ENCODE measurements at regions not wholly inside any gene's neighbourhood (a gene's known extent, or its start where the extent isn't known, plus 50 kb on each side); places are given as distances from the start of the nearest gene placed in this dataset.
A peak's percentile ranks its signal among the peaks of the same experiment; 100 is the strongest.

- TF ChIP-seq HIC1 (tag by site-specific recombination; IDR thresholded peaks at IDR 0.05), result no peak
- no peak for TF ChIP-seq GFI1B (tag by site-specific recombination; IDR thresholded peaks at IDR 0.05)
- no peak for TF ChIP-seq ZSCAN16 (tag by site-specific recombination; IDR thresholded peaks at IDR 0.05)
- TF ChIP-seq ZNF449 (tag by site-specific recombination; IDR thresholded peaks at IDR 0.05), result no peak
- TF ChIP-seq PATZ1 (tag by site-specific recombination; IDR thresholded peaks at IDR 0.05), result no peak
- TF ChIP-seq ZNF433 (tag by site-specific recombination; IDR thresholded peaks at IDR 0.05; ENCODE audit: low read depth), result no peak
- no peak for TF ChIP-seq ZNF623 (tag by site-specific recombination; IDR thresholded peaks at IDR 0.05)
- TF ChIP-seq ZBTB20 (tag by site-specific recombination; IDR thresholded peaks at IDR 0.05), result no peak
- no peak for TF ChIP-seq ZBTB11 (tag by site-specific recombination; conservative IDR thresholded peaks at IDR 0.05; ENCODE audit: low read depth)
- TF ChIP-seq ZFP41 (tag by site-specific recombination; IDR thresholded peaks at IDR 0.05; ENCODE audit: borderline replicate concordance), result no peak
- no peak for TF ChIP-seq INSM2 (tag by site-specific recombination; IDR thresholded peaks at IDR 0.05)
- TF ChIP-seq ZNF704 (tag by site-specific recombination; IDR thresholded peaks at IDR 0.05), result no peak
- TF ChIP-seq ZNF311 (tag by site-specific recombination; IDR thresholded peaks at IDR 0.05; ENCODE audit: borderline replicate concordance), result no peak
- no peak for TF ChIP-seq ZNF48 (tag by site-specific recombination; IDR thresholded peaks at IDR 0.05)
- TF ChIP-seq, protein P1, sequence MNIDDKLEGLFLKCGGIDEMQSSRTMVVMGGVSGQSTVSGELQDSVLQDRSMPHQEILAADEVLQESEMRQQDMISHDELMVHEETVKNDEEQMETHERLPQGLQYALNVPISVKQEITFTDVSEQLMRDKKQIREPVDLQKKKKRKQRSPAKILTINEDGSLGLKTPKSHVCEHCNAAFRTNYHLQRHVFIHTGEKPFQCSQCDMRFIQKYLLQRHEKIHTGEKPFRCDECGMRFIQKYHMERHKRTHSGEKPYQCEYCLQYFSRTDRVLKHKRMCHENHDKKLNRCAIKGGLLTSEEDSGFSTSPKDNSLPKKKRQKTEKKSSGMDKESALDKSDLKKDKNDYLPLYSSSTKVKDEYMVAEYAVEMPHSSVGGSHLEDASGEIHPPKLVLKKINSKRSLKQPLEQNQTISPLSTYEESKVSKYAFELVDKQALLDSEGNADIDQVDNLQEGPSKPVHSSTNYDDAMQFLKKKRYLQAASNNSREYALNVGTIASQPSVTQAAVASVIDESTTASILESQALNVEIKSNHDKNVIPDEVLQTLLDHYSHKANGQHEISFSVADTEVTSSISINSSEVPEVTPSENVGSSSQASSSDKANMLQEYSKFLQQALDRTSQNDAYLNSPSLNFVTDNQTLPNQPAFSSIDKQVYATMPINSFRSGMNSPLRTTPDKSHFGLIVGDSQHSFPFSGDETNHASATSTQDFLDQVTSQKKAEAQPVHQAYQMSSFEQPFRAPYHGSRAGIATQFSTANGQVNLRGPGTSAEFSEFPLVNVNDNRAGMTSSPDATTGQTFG (tag by site-specific recombination; IDR thresholded peaks at IDR 0.05; ENCODE audit: borderline replicate concordance), result no peak
- TF ChIP-seq EGR2 (tag by site-specific recombination; IDR thresholded peaks at IDR 0.05; ENCODE audit: low read depth), result peak; percentile 96
- no peak for TF ChIP-seq ZNF394 (tag by site-specific recombination; IDR thresholded peaks at IDR 0.05; ENCODE audit: borderline replicate concordance)
- no peak for TF ChIP-seq IKZF3 (tag by site-specific recombination; IDR thresholded peaks at IDR 0.05)
- TF ChIP-seq, protein P2, sequence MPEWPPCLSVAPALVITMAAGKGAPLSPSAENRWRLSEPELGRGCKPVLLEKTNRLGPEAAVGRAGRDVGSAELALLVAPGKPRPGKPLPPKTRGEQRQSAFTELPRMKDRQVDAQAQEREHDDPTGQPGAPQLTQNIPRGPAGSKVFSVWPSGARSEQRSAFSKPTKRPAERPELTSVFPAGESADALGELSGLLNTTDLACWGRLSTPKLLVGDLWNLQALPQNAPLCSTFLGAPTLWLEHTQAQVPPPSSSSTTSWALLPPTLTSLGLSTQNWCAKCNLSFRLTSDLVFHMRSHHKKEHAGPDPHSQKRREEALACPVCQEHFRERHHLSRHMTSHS (tag by site-specific recombination; IDR thresholded peaks at IDR 0.05), result 0 out of 2 replicates have a peak, but pooled peaks have one; percentile 11
- TF ChIP-seq GLI2 (tag by site-specific recombination; IDR thresholded peaks at IDR 0.05; ENCODE audit: borderline replicate concordance, low read depth), result no peak
- TF ChIP-seq KLF10 (tag by site-specific recombination; IDR thresholded peaks at IDR 0.05), result no peak
- no peak for TF ChIP-seq ZNF677 (tag by site-specific recombination; IDR thresholded peaks at IDR 0.05)
These were observed 112.6 kb downstream of the EFNB1 start (continued) for GRCh38 chrX:68941385-68941952.

Data from HEK293 (cell line).